ENCODE measurements at regions not wholly inside any gene's neighbourhood (a gene's known extent, or its start where the extent isn't known, plus 50 kb on each side); places are given as distances from the start of the nearest gene placed in this dataset.

GRCh38 chr11:88448131-88448670, 110.7 kb upstream of the CTSC start:
- no peak overlapping the region for H4K8ac ChIP-seq (replicated peaks; ENCODE audit: insufficient read length, low read depth, low read length)
- H4K20me1 ChIP-seq (ENCODE audit: control insufficient read depth, insufficient read depth, insufficient read length) = no peaks in the 10 kb centered on the region
- no peaks in the 10 kb centered on the region for H3K23me2 ChIP-seq (ENCODE audit: insufficient read length, low read depth, low read length, poor library complexity, severe bottlenecking)
- no peak overlapping the region for H2BK15ac ChIP-seq (ENCODE audit: low read depth, low read length)
- H2AFZ ChIP-seq (ENCODE audit: low read length) = no peak overlapping the region
- Mint-ChIP-seq H3K4me3 (no peak overlapping the region), H3K9me3 (peaks cover 0 to 2% of the 10 kb centered on the region in 2 experiments; a peak in 1 of 5 replicates), H3K4me1 (peaks cover 0 to 9% of the 10 kb centered on the region in 2 experiments; a peak in 2 of 4 replicates), H3K27ac (no peak overlapping the region; a peak in 1 of 7 replicates), H3K36me3 (ENCODE audit: insufficient read depth in 1 of 3, low read depth in 3 of 3) (0 out of 7 replicates have a peak, but pooled peaks cover 0 to 5% (median 0%) of the 10 kb centered on the region in 3 experiments), H3K27me3 (ENCODE audit: low read depth) (no peaks in the 10 kb centered on the region)
- H3K79me1 ChIP-seq (ENCODE audit: insufficient read depth, low read depth, low read length, poor library complexity, severe bottlenecking) = no peaks in the 10 kb centered on the region
- H2BK12ac ChIP-seq (ENCODE audit: insufficient read length, low read depth, low read length) = no peak overlapping the region
- DNase-seq = no peak
- no peaks in the 10 kb centered on the region for H3K27me3 ChIP-seq (ENCODE audit: insufficient read depth, low read length)
- no CpG with 5 or more reads among the region's 9 CpGs for WGBS (ENCODE audit: extremely low coverage, insufficient read length, low lambda C conversion rate)
- no peak overlapping the region for H3K27ac ChIP-seq (ENCODE audit: insufficient read length, low read depth, low read length)
- H3K18ac ChIP-seq (ENCODE audit: insufficient read length, low read depth, low read length) = no peak overlapping the region
- no peak overlapping the region for H3K23ac ChIP-seq (ENCODE audit: insufficient read length, low read depth, low read length)
- no peak overlapping the region for H3K14ac ChIP-seq (ENCODE audit: insufficient read depth, low read length)
- H3T11ph ChIP-seq (ENCODE audit: low read length) = no peak overlapping the region
- H2AK5ac ChIP-seq (ENCODE audit: insufficient read length, low read length) = no peak overlapping the region
- no peak overlapping the region for H2BK5ac ChIP-seq (ENCODE audit: insufficient read length, low read length)
- no peak overlapping the region for H3K56ac ChIP-seq (ENCODE audit: insufficient read length, low read depth, low read length)
- no peak overlapping the region for H4K5ac ChIP-seq (ENCODE audit: insufficient read length, low read depth, low read length)
- no peak for TF ChIP-seq CTCF (conservative IDR thresholded peaks at IDR 0.05)
- H2BK20ac ChIP-seq (ENCODE audit: low read depth, low read length, poor library complexity, severe bottlenecking) = no peak overlapping the region
- no peak overlapping the region for H4K91ac ChIP-seq (ENCODE audit: insufficient read length, low read depth, low read length)
- H2BK120ac ChIP-seq (ENCODE audit: low read depth, low read length, poor library complexity, severe bottlenecking) = no peak overlapping the region
- H3K79me2 ChIP-seq (ENCODE audit: insufficient read depth, low read length) = no peaks in the 10 kb centered on the region
- H3K4me2 ChIP-seq (ENCODE audit: insufficient read depth, insufficient read length, low read length) = no peak overlapping the region
- no peak overlapping the region for H3K4ac ChIP-seq (ENCODE audit: low read depth, low read length)
- H3K4me1 ChIP-seq (ENCODE audit: insufficient read depth, low read length) = no peaks in the 10 kb centered on the region
- H3K9me3 ChIP-seq (ENCODE audit: control insufficient read depth, low read depth, low read length) = no peaks in the 10 kb centered on the region
- no peak overlapping the region for H3K9ac ChIP-seq (ENCODE audit: extremely low read depth, insufficient read length, low read length)
